Stomach (tissue), 4 donors: ENCODE measurements at regions not wholly inside any gene's neighbourhood (a gene's known extent, or its start where the extent isn't known, plus 50 kb on each side); places are given as distances from the start of the nearest gene placed in this dataset.

Source experiments
- EP300 ChIP-seq: sonication (generic); formaldehyde crosslinking; IDR thresholded peaks from one replicate; pipeline ENCODE4 v1.6.1; 2017; ENCODE audit warnings: antibody characterized with exemption
- POLR2A ChIP-seq, 4 donors: fragments of 450-650 bp; IDR thresholded peaks; one replicate each; pipeline ENCODE4 v1.6.1; 2016; ENCODE audit warnings: antibody characterized with exemption in 4 of 4, control low read depth in 2 of 4, mild to moderate bottlenecking in 1 of 4, moderate library complexity in 1 of 4
- POLR2AphosphoS5 ChIP-seq, 3 donors: sonication (generic); formaldehyde crosslinking; IDR thresholded peaks; one replicate each; pipeline ENCODE4 v1.6.1; 2016; ENCODE audit warnings: antibody characterized with exemption in 3 of 3
- TF ChIP-seq, protein P1 (sequence below), 7 experiments: fragments of 450-650 bp in 4 of 7; fragments of 200-600 bp in 3 of 7; sonication (generic) in 3 of 7; IDR thresholded peaks; one replicate each; pipeline ENCODE4 v1.5.1; 2016 to 2019; ENCODE audit warnings: antibody characterized with exemption in 7 of 7, control low read depth in 2 of 7, mild to moderate bottlenecking in 1 of 7

GRCh38 chr9:19694601-19695000 lies 94.2 kb downstream of the SLC24A2 start:
- TF ChIP-seq, protein P1, sequence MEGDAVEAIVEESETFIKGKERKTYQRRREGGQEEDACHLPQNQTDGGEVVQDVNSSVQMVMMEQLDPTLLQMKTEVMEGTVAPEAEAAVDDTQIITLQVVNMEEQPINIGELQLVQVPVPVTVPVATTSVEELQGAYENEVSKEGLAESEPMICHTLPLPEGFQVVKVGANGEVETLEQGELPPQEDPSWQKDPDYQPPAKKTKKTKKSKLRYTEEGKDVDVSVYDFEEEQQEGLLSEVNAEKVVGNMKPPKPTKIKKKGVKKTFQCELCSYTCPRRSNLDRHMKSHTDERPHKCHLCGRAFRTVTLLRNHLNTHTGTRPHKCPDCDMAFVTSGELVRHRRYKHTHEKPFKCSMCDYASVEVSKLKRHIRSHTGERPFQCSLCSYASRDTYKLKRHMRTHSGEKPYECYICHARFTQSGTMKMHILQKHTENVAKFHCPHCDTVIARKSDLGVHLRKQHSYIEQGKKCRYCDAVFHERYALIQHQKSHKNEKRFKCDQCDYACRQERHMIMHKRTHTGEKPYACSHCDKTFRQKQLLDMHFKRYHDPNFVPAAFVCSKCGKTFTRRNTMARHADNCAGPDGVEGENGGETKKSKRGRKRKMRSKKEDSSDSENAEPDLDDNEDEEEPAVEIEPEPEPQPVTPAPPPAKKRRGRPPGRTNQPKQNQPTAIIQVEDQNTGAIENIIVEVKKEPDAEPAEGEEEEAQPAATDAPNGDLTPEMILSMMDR (IDR thresholded peaks at IDR 0.05) = no peak
- no peak for TF ChIP-seq POLR2A (IDR thresholded peaks at IDR 0.05)
- TF ChIP-seq POLR2AphosphoS5 (IDR thresholded peaks at IDR 0.05) = no peak
- no peak for TF ChIP-seq EP300
